MM.1S (cell line): ENCODE measurements at regions not wholly inside any gene's neighbourhood (a gene's known extent, or its start where the extent isn't known, plus 50 kb on each side); places are given as distances from the start of the nearest gene placed in this dataset.

Experiments used
- EZH2 ChIP-seq: fragments of 300-600 bp; sonication (generic); optimal IDR thresholded peaks from 2 replicates; pipeline ENCODE3; 2017; ENCODE audit warnings: low read depth, mild to moderate bottlenecking, antibody characterized with exemption, low read length, mixed read lengths
- EZH2phosphoT487 ChIP-seq: fragments of 300-600 bp; sonication (generic); IDR thresholded peaks from 2 replicates; pipeline ENCODE4 v1.6.1; 2018; ENCODE audit warnings: antibody characterized with exemption, low read length
- TF ChIP-seq, protein P1 (sequence below): fragments of 300-600 bp; sonication (generic); IDR thresholded peaks from 2 replicates; pipeline ENCODE4 v1.5.1; 2016; ENCODE audit warnings: antibody characterized with exemption, low read length, mixed read lengths

DNA sequence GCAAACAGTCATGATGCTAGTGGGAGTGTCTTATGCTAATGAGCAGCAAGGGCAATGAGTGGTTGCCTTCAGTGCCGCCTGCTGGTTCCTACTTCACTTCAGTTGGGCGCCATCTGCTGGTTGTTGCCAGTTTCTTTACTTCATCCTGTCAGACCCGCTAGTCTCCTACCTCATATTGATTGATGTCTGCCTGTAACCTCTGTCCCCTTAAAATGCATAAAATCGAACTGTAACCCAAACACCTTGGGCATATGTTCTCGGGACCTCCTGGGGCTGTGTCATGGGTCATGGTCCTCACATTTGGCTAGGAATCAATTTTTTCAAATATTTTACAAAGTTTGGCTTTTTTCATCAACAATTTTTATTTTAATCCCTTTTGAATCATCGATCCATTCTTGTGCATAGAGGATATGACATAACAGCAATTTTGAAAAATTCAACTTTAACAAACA, 62.8 kb upstream of the C7orf33 start:
- TF ChIP-seq, protein P1, sequence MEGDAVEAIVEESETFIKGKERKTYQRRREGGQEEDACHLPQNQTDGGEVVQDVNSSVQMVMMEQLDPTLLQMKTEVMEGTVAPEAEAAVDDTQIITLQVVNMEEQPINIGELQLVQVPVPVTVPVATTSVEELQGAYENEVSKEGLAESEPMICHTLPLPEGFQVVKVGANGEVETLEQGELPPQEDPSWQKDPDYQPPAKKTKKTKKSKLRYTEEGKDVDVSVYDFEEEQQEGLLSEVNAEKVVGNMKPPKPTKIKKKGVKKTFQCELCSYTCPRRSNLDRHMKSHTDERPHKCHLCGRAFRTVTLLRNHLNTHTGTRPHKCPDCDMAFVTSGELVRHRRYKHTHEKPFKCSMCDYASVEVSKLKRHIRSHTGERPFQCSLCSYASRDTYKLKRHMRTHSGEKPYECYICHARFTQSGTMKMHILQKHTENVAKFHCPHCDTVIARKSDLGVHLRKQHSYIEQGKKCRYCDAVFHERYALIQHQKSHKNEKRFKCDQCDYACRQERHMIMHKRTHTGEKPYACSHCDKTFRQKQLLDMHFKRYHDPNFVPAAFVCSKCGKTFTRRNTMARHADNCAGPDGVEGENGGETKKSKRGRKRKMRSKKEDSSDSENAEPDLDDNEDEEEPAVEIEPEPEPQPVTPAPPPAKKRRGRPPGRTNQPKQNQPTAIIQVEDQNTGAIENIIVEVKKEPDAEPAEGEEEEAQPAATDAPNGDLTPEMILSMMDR, result peak; percentile 99
- no peak for TF ChIP-seq EZH2
- no peak for TF ChIP-seq EZH2phosphoT487
